Left lung (tissue), 4 donors: ENCODE measurements at regions not wholly inside any gene's neighbourhood (a gene's known extent, or its start where the extent isn't known, plus 50 kb on each side); places are given as distances from the start of the nearest gene placed in this dataset.

Source experiments
- ATAC-seq: fragments of 200-7000 bp; cut with Tn5 transposase; one replicate; pipeline ENCODE4 v1.9.1; 2020; ENCODE audit warnings: moderate library complexity
- DNase-seq, 4 donors: peaks; one replicate each; pipeline ENCODE4 v3.0.0-alpha.2; 2013 to 2020
- H3K27ac ChIP-seq, 2 donors: fragments of 200-600 bp; sonication (generic) in 1 of 2; one replicate each; pipeline versions ENCODE4 v1.5.0 to v1.8.0; 2020 to 2021
- H3K27me3 ChIP-seq, 2 donors: fragments of 200-600 bp; sonication (generic) in 1 of 2; one replicate each; pipeline versions ENCODE4 v1.5.0 to v1.8.0; 2020 to 2021
- H3K36me3 ChIP-seq, 2 donors: fragments of 200-600 bp; sonication (generic) in 1 of 2; one replicate each; pipeline versions ENCODE4 v1.5.0 to v1.8.0; 2020 to 2021
- H3K4me1 ChIP-seq, 2 donors: fragments of 200-600 bp; one replicate each; pipeline ENCODE4 v1.8.0; 2021
- H3K4me3 ChIP-seq, 2 donors: fragments of 200-600 bp; sonication (generic) in 1 of 2; one replicate each; pipeline versions ENCODE4 v1.5.0 to v1.8.0; 2020 to 2021; ENCODE audit warnings: mild to moderate bottlenecking in 1 of 2
- H3K9me3 ChIP-seq, 2 donors: fragments of 200-600 bp; sonication (generic) in 1 of 2; one replicate each; pipeline versions ENCODE4 v1.5.0 to v1.8.0; 2020 to 2021
- intact Hi-C, 2 donors: fragments of 100-400 bp; cut with DNase I; formaldehyde crosslinking; loops; one replicate each; pipeline versions ENCODE4 v1.11.2 to v1.14.2; 2022
- TF ChIP-seq, protein P1 (sequence below), 2 donors: fragments of 200-600 bp; sonication (generic) in 1 of 2; IDR thresholded peaks; one replicate each; pipeline versions ENCODE4 v1.5.0 to v1.8.0; 2021; ENCODE audit warnings: antibody characterized with exemption in 2 of 2
- donor health status: DM: no; HTN: yes; CAD: no.
- donor health status: DM: no; HTN: no; CAD: no.

DNA sequence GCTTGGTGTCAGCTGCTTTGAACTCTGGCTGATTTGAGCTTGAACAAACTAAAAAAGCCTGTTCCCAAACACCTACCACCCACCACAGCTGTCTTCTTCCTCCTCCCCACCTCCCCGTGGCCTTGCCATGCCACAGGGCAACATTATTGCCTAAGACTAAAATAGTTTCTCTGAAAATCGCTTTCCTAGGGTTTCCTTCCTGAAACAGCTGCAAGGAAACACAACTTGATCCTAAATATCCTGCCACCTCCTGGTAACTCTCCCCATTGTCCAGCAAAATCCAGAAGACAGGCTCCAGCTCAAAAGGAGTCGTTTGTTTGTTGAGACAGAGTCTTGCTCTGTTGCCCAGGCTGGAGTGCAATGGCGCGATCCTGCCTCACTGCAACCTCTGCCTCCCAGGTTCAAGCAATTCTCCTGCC lies 193.9 kb upstream of the TPM1 start:
- no peaks in the 10 kb centered on the region for H3K9me3 ChIP-seq
- TF ChIP-seq, protein P1, sequence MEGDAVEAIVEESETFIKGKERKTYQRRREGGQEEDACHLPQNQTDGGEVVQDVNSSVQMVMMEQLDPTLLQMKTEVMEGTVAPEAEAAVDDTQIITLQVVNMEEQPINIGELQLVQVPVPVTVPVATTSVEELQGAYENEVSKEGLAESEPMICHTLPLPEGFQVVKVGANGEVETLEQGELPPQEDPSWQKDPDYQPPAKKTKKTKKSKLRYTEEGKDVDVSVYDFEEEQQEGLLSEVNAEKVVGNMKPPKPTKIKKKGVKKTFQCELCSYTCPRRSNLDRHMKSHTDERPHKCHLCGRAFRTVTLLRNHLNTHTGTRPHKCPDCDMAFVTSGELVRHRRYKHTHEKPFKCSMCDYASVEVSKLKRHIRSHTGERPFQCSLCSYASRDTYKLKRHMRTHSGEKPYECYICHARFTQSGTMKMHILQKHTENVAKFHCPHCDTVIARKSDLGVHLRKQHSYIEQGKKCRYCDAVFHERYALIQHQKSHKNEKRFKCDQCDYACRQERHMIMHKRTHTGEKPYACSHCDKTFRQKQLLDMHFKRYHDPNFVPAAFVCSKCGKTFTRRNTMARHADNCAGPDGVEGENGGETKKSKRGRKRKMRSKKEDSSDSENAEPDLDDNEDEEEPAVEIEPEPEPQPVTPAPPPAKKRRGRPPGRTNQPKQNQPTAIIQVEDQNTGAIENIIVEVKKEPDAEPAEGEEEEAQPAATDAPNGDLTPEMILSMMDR (IDR thresholded peaks at IDR 0.05): no peak
- no peak overlapping the region for H3K4me3 ChIP-seq
- H3K27me3 ChIP-seq: no peaks in the 10 kb centered on the region
- intact Hi-C loops: loop anchor here in 1 of 2 donors (5.0 kb wide), 1 partner anchor 244 kb away; no protein-coding TSS in a partner anchor
- H3K36me3 ChIP-seq: no peaks in the 10 kb centered on the region
- DNase-seq: no peak
- ATAC-seq: no peak
- H3K4me1 ChIP-seq: peaks cover 0 to 9% of the 10 kb centered on the region in 2 donors
- no peak overlapping the region for H3K27ac ChIP-seq

DNA sequence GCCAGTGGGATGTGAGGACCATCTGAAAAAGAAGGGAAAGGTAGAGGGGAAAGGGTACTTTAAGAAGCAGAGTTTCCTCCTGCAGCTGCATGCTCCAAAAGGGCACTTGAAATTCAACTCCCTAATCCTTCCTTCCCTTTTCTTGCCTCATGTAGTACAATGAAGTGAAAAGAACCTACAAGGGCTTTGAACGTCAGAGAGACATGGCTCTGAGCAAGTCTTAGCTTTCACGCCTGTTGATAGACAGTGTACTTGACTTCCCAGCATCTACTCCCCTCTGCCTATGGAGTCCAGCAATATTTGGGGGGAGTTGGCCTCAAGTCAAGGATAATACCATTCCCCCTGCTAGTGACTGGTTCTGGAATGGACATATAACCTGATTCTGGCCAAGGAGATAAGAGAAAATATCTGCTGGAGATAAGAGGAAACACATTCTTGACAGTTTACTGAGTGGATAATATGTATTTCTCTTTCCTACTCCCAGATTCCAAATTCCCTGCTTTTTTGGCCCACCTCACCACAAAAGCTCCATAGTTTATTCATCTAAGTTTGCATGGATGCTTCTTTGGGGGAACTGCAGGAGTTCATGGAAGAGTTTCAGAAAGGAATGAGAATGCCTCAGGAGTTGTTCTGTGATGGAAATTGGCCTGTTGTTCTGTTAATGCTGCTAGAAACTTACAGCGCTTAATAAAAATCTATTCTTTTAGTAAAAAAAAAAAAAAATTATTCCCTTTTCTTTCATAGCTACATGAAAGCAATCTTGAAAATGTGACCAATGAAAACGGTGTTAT lies 193.0 kb upstream of the TPM1 start:
- H3K4me1 ChIP-seq: peaks cover 0 to 9% of the 10 kb centered on the region in 2 donors
- H3K27me3 ChIP-seq: no peaks in the 10 kb centered on the region
- no peak overlapping the region for H3K4me3 ChIP-seq
- DNase-seq: no peak
- no peaks in the 10 kb centered on the region for H3K9me3 ChIP-seq
- TF ChIP-seq, protein P1 (IDR thresholded peaks at IDR 0.05): no peak
- ATAC-seq: no peak
- no peak overlapping the region for H3K27ac ChIP-seq
- intact Hi-C loops: loop anchor here in 1 of 2 donors (5.0 kb wide), 1 partner anchor 243 kb away; no protein-coding TSS in a partner anchor
- no peaks in the 10 kb centered on the region for H3K36me3 ChIP-seq

DNA sequence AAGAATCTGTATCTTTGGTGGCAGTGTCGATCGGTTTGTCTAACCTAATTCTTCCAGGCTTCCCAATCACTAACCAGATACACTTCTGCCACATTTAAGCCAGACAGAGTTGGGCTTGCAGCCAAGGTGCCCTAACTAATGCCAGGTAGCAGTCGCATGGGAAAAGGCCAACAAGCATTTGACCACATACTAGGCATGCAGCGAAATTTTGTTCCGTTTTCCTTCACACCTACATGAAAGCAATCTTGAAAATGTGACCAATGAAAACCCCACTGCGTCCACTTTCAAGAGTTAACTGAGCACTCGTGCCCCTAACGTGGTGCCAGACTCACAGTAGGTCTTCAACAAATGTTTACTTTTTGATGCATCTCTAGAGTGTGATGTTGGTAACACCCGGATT lies 192.2 kb upstream of the TPM1 start:
- no peak for ATAC-seq
- Histone ChIP-seq H3K27ac (no peak overlapping the region), H3K9me3 (no peaks in the 10 kb centered on the region), H3K4me1 (peaks cover 0 to 9% of the 10 kb centered on the region in 2 donors), H3K4me3 (no peak overlapping the region), H3K27me3 (no peaks in the 10 kb centered on the region), H3K36me3 (no peaks in the 10 kb centered on the region)
- no peak for DNase-seq
- TF ChIP-seq, protein P1 (IDR thresholded peaks at IDR 0.05): no peak
- intact Hi-C loops: no loop called here

DNA sequence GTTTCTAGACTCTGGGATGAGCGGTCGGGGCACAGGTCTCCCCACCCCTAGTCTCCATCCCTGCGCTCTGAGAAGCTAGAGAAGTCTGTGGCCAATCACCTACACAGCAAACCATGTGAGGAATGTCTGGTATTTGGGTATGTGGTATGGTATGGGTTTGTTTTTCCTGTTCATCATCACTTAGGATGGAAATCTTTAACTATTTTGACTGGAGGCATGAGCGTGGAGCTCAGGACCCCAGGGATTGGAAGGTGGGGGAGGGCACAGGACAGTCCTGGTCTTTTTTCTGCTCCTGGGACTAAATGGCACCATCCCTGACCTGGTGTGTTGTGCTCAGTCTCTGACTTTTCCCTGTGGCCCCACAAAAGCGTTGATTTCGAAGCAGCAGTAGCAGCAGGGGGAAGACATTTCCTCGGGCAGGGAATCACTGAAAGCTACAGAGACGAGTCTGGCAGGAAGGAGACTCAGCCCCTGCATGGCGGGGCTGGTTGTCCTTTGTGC lies 191.7 kb upstream of the TPM1 start:
- Histone ChIP-seq H3K36me3 (no peaks in the 10 kb centered on the region), H3K4me3 (no peak overlapping the region), H3K27ac (no peak overlapping the region), H3K27me3 (no peaks in the 10 kb centered on the region), H3K9me3 (no peaks in the 10 kb centered on the region), H3K4me1 (peaks cover 0 to 9% of the 10 kb centered on the region in 2 donors)
- no peak for ATAC-seq
- TF ChIP-seq, protein P1 (IDR thresholded peaks at IDR 0.05): no peak
- no peak for DNase-seq
- intact Hi-C loops: no loop called here

DNA sequence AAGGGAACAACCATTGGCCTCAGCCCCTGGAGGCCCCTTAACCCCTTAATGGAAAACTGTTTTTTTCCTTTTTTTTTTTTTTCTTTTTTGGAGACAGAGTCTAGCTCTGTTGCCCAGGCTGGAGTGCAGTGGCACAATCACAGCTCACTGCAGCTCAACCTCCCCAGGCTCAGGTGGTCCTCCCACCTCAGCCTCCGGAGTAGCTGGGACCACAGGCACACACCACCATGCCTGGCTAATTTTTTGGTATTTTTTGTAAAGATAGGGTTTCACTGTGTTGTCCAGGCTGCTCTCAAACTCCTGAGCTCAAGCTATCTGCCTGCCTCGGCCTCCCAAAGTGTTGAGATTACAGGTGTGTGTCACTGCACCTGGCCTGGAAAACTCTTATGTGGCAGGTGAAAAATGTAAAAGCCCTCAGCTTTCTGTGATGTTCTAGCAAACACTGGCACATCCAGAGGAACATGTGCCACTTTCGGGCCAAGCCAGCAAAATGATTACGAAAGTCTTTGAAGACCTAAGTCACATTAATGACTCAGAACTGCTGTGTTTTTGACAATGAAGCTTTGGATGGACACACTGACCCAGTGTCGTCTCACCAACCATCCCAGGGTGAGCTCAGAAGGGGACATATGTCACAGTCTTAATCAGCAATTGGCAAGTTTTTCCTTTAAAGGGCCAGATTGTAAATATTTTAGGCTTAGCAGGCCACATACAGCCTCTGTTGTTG lies 189.3 kb upstream of the TPM1 start:
- Histone ChIP-seq H3K4me3 (no peak overlapping the region), H3K27me3 (no peaks in the 10 kb centered on the region), H3K36me3 (no peaks in the 10 kb centered on the region), H3K4me1 (peaks cover 0 to 4% of the 10 kb centered on the region in 2 donors), H3K27ac (no peak overlapping the region), H3K9me3 (no peaks in the 10 kb centered on the region)
- TF ChIP-seq, protein P1 (IDR thresholded peaks at IDR 0.05): no peak
- DNase-seq: no peak
- intact Hi-C loops: no loop called here
- ATAC-seq: peak; percentile 21
